IPS DF 6.9 (cell line): ENCODE measurements at regions not wholly inside any gene's neighbourhood (a gene's known extent, or its start where the extent isn't known, plus 50 kb on each side); places are given as distances from the start of the nearest gene placed in this dataset.
A peak's percentile ranks its signal among the peaks of the same experiment; 100 is the strongest.

Source experiments
- DNase-seq: peaks from one replicate; pipeline ENCODE4 v3.0.0-alpha.2; 2013; ENCODE audit warnings: low read depth, low spot score
- H3K27ac ChIP-seq: one replicate; pipeline ENCODE4 v1.5.1; 2013; ENCODE audit warnings: low read length, control low read depth
- H3K27me3 ChIP-seq: 2 replicates; pipeline ENCODE4 v1.6.1; 2013; ENCODE audit warnings: mild to moderate bottlenecking, low read length; ENCODE audit not compliant: control insufficient read depth, insufficient read depth
- H3K36me3 ChIP-seq: 2 replicates; pipeline ENCODE4 v1.6.1; 2013; ENCODE audit warnings: low read length; ENCODE audit not compliant: control insufficient read depth, insufficient read depth
- H3K4me1 ChIP-seq: 2 replicates; pipeline ENCODE4 v1.6.1; 2013; ENCODE audit warnings: low read length; ENCODE audit not compliant: control insufficient read depth, insufficient read depth
- H3K4me3 ChIP-seq: 2 replicates; pipeline ENCODE4 v1.5.1; 2013; ENCODE audit warnings: mild to moderate bottlenecking, low read length
- H3K9me3 ChIP-seq: 2 replicates; pipeline ENCODE4 v1.6.1; 2013; ENCODE audit warnings: low read length, inconsistent platforms; ENCODE audit not compliant: control insufficient read depth, insufficient read depth
- WGBS: extraction: QIAGEN DNeasy Blood & Tissue Kit; methylation state at CpG from one replicate; pipeline ENCODE4 v1.1.7; 2013; ENCODE audit warnings: mixed read lengths, missing lambda C conversion rate; ENCODE audit not compliant: insufficient read length, insufficient coverage; 5-methylcytosine and 5-hydroxymethylcytosine counted together

DNA sequence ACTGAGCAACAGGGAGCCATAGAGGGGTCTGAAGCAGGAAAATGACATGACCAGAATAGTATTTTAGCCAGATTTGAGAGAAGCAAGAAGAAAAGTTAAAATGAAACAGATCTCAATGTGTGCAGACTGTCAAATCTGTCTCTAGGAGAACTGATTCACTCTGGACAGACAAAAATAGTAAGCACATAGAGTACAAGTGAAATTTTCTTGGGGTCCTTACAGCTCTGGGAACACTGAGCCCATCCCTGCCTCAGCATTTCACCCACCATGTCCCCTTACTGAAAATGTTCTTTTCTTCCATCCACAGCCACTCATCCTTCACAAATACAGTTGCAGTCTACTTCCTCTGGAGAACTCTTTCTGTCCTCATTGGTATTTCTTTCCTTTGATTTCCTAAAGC is 359.2 kb downstream of the MTX2 start:
- Histone ChIP-seq H3K4me1 (no peaks in the 10 kb centered on the region), H3K36me3 (no peaks in the 10 kb centered on the region), H3K4me3 (no peak overlapping the region), H3K9me3 (no peaks in the 10 kb centered on the region), H3K27ac (no peak overlapping the region), H3K27me3 (no peaks in the 10 kb centered on the region)
- no peak for DNase-seq

DNA sequence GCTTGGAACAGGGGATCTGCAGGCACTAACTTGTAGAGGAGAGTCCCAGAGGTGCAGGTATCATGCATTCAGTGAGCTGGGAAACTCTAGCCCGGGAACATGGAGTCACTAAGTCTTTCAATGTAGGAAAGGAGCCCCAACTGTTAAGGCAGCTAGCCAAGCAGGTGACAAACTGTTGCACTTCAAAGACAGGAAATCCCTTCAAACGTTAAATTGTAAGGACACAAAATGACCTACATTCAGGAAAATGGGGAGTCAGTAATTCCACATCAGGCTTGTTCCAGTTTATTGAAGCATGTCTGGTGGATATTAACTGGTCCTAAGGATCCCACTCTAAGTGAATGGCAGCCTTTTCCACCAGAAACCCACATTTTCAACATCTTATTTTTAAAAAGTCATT is 364.5 kb downstream of the MTX2 start:
- no peaks in the 10 kb centered on the region for H3K36me3 ChIP-seq

DNA sequence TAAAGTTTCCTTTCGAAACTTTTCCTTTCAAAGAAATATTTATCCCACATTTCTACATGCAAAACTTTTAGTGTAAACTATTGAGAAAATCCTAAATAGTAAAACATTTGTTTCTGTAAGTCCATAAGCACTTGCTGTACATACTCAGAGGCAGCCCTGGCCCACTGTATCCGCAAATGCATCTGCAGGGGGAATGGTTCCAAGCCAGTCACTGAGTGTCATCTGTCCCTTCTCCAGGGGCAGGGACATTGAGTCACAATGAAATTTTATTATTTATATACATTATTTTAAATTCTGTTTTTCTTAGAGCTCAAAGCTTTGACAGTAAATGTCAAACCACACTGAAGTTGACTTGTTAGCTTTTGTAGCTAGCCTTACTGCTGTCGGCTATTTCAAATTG is 367.2 kb downstream of the MTX2 start:
- Histone ChIP-seq H3K27me3 (peaks cover 11% of the 10 kb centered on the region; the same call in 1 of the 2 replicates), H3K9me3 (no peaks in the 10 kb centered on the region), H3K4me3 (no peak overlapping the region), H3K27ac (no peak overlapping the region), H3K4me1 (no peaks in the 10 kb centered on the region), H3K36me3 (no peaks in the 10 kb centered on the region)
- no peak for DNase-seq
- no CpG with 5 or more reads among the region's 3 CpGs for WGBS

More for the DNA sequence above, 364.5 kb downstream of the MTX2 start:
- whole genome bisulfite sequencing = no CpG with 5 or more reads among the region's 2 CpGs
- no peak for DNase-seq
- Histone ChIP-seq H3K9me3 (no peaks in the 10 kb centered on the region), H3K27me3 (peaks cover 11% of the 10 kb centered on the region; the same call in 1 of the 2 replicates), H3K4me3 (no peak overlapping the region), H3K27ac (no peak overlapping the region), H3K4me1 (no peaks in the 10 kb centered on the region)

DNA sequence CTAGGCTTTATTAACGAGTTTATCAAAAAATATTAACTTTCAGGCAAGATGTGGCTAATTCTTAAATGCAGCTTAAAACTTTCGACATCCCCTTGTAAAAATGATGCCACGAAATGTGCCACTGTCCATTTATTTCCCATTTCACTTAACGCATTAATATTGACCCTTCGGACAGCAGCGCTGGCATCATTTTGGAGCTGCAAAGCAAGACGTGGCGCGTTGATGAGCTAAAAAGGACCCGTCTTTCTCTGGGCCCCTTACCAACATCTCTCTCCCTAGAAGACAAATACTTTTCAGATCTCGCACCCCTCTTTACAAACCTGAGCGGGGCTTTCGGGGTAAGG is 367.9 kb downstream of the MTX2 start:
- H3K4me1 ChIP-seq = no peaks in the 10 kb centered on the region
- H3K27me3 ChIP-seq = peaks cover 11% of the 10 kb centered on the region; the same call in 1 of the 2 replicates
- no CpG with 5 or more reads among the region's 13 CpGs for WGBS
- H3K27ac ChIP-seq = no peak overlapping the region
- peak overlapping the region; percentile 56; the same call in 1 of the 2 replicates for H3K4me3 ChIP-seq
- DNase-seq = no peak
- H3K36me3 ChIP-seq = no peaks in the 10 kb centered on the region
- H3K9me3 ChIP-seq = no peaks in the 10 kb centered on the region

DNA sequence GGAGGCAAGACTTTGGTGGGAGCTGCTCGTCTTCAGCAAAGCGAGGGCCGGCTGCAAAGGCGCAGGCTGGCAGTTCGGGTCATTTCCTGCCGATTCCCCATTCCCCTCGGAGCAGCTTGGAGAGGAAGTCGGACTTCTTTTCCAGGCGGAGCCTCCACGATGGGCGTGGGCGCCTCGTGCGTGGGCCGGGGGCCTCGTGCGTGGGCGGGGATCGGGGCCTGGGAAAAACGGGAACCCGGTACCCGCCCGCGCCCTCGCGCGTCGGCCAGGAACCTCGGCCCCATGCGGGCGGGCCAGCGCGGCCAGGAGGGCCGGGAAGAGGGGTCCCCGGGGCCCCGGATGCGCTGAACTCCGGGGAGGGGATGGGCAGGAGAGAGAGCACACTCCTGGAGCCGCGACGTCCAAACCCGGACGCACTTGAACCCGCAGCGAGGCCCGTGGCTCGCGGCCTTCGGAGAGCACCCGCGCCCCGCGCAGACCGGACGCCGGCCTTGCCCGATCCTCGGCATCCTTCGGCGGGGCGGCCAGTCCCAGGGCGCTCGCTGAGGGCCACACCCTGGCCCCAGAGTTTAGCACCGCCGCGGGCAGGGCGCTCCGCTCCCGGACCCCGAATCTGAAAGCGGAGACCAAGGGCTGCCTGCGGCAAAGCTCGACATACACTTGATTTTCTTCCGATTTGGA is 368.4 kb downstream of the MTX2 start:
- H3K27me3 ChIP-seq = peaks cover 11% of the 10 kb centered on the region; the same call in 1 of the 2 replicates
- no peaks in the 10 kb centered on the region for H3K4me1 ChIP-seq
- DNase-seq = no peak
- peak overlapping the region; percentile 56; the same call in 1 of the 2 replicates for H3K4me3 ChIP-seq
- H3K9me3 ChIP-seq = no peaks in the 10 kb centered on the region
- no peak overlapping the region for H3K27ac ChIP-seq
- no peaks in the 10 kb centered on the region for H3K36me3 ChIP-seq
- WGBS = no CpG with 5 or more reads among the region's 74 CpGs

DNA sequence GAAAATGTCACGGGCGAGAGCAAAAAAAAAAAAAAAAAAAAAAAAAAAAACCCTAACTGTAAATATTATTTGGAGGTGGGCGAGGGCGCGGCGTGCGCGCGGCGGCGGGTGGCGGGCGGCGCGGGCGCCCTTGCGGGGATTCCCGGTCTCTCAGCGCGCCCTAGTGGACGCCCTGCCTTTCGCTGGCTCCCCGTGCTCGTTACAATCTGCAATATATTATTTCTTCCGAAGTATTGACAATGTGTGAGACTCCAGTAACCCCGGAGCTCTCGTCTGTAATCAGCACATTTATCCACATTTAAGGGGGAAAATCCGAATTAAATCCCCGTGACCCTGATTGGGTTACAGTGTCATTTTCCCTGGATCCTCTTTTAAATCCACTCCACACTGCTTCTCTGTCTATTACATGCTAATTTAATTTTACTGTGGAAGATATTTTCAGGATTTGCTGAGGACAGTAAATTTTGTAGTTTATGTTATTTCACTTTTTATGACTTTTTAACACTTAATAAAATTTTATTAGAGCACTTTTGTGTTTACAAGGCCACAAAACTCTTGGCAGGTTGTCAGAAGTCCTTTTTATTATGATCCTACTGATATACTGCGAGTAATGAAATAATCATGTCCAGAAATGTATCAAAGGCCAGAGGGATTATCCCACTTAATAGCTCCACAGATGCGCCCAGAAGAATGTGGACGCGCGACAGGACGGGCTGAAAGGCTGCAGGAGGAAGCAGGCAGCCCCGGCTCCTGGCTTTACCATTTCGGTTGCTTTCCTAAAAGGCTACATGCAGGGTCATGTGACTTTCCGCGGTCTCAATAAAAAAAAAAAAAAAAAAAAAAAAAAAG is 369.1 kb downstream of the MTX2 start:
- no peak for DNase-seq
- Histone ChIP-seq H3K27me3 (peaks cover 11% of the 10 kb centered on the region; the same call in 1 of the 2 replicates), H3K36me3 (no peaks in the 10 kb centered on the region), H3K4me3 (peak overlapping the region; percentile 56; the same call in 1 of the 2 replicates), H3K9me3 (no peaks in the 10 kb centered on the region), H3K4me1 (no peaks in the 10 kb centered on the region), H3K27ac (no peak overlapping the region)
- WGBS = no CpG with 5 or more reads among the region's 39 CpGs

DNA sequence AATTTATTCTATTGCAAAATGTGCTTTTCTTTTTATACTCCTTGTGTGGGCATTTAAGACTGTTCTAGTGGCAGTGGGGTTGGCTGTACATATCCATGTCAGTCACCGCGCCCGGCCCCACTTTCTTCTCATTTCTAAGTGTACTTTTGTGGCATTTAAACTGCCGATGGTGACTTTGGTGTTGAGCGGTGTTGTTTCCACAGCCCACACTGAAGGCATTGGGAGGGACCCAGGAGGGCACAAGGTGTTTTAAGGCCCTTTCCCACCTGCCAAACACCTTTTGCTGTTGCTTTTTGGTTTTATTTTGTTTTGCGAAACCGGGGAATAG is 369.7 kb downstream of the MTX2 start:
- no peak overlapping the region for H3K4me3 ChIP-seq
- DNase-seq = no peak
- no peak overlapping the region for H3K27ac ChIP-seq
- H3K9me3 ChIP-seq = no peaks in the 10 kb centered on the region
- H3K36me3 ChIP-seq = no peaks in the 10 kb centered on the region
- H3K27me3 ChIP-seq = peaks cover 11% of the 10 kb centered on the region; the same call in 1 of the 2 replicates
- 0 out of 2 replicates have a peak, but pooled peaks cover 2% of the 10 kb centered on the region for H3K4me1 ChIP-seq
- WGBS = no CpG with 5 or more reads among the region's 7 CpGs

DNA sequence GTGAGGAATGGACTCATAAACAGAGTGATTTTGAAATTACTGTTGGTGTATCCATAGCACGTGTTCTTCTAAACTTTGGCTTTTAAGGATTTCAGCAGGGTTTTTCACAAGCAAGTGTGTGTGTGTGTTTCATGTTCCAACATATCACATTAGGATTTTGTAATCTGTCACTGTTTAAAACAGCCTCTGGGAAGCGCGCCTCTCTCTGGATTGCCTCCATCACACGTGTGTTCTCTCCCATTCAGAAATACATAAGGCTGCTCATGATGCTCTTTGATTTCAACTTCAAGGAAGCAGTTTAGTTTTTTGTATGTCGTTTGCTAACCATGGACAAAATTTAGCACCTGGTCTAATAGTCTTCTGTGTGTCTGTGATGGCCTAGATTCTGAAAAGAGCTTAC is 370.4 kb downstream of the MTX2 start:
- Histone ChIP-seq H3K27me3 (peaks cover 11% of the 10 kb centered on the region; the same call in 1 of the 2 replicates), H3K36me3 (no peaks in the 10 kb centered on the region), H3K4me1 (0 out of 2 replicates have a peak, but pooled peaks cover 2% of the 10 kb centered on the region), H3K9me3 (no peaks in the 10 kb centered on the region), H3K27ac (no peak overlapping the region), H3K4me3 (no peak overlapping the region)
- no CpG with 5 or more reads among the region's 5 CpGs for WGBS
- DNase-seq = no peak

DNA sequence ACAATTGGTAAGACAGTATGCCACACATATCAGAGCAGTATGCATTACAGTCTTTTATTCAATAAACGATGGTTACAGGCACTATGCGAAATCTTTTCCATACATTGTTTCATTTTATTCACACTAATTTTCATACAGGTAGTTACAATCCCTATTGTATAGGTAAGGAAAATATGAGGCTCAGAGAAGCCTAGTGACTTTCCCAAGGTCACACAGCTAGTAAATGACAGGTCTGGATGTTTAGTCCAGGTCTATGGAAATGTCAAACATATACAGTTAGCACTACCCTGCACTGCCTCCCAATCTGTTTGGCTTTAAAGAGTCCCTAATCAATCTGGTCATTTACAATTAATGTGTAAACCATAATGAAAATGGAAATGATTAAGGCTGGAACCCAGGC is 372.2 kb downstream of the MTX2 start:
- H3K4me3 ChIP-seq = no peak overlapping the region
- DNase-seq = no peak
- H3K27ac ChIP-seq = no peak overlapping the region
- peaks cover 3% of the 10 kb centered on the region; the same call in 1 of the 2 replicates for H3K4me1 ChIP-seq
- no peaks in the 10 kb centered on the region for H3K9me3 ChIP-seq
- WGBS = no CpG with 5 or more reads among the region's 2 CpGs
- H3K27me3 ChIP-seq = peaks cover 9% of the 10 kb centered on the region; the same call in 1 of the 2 replicates
- H3K36me3 ChIP-seq = no peaks in the 10 kb centered on the region

DNA sequence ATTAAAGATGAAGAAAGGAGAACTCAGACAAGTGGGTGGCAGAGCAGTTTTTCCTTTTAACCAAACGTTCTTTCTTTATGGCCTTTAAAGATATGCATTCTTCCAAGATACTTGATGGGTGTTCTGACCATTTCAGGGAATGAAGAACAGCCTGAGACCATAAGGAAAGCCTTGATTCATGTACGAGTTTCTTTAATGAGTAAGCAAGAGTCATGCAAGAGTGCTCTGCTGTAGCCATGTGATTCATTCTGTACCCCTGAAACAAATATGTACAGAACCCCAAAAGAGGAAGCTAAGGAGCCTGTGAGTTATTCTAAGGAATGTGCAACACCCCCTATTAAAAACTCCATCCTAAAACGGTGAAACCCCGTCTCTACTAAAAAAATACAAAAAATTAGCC is 372.8 kb downstream of the MTX2 start:
- Histone ChIP-seq H3K4me1 (peaks cover 3% of the 10 kb centered on the region; the same call in 1 of the 2 replicates), H3K4me3 (no peak overlapping the region), H3K9me3 (no peaks in the 10 kb centered on the region), H3K27ac (no peak overlapping the region), H3K36me3 (no peaks in the 10 kb centered on the region), H3K27me3 (peaks cover 4% of the 10 kb centered on the region; the same call in 1 of the 2 replicates)
- WGBS = no CpG with 5 or more reads among the region's 4 CpGs
- no peak for DNase-seq
